HG03139 (cell line): ENCODE measurements at regions not wholly inside any gene's neighbourhood (a gene's known extent, or its start where the extent isn't known, plus 50 kb on each side); places are given as distances from the start of the nearest gene placed in this dataset.
"Not testable (repeated sequence)": the region's sequence is repeated elsewhere in the genome, so short reads cannot be mapped to it uniquely, and the experiment has no call there.

Source experiments
- ATAC-seq: cut with Tn5 transposase; IDR thresholded peaks from one replicate; pipeline ENCODE4 v1.9.1; 2021; ENCODE audit not compliant: unreplicated experiment

GRCh38 chr1:116292929-116293725 is 79.9 kb upstream of the ATP1A1 start:
- ATAC-seq = no peak

- no peak for ATAC-seq
Measured at GRCh38 chr1:116297495-116298212, 75.4 kb upstream of the ATP1A1 start.

GRCh38 chr1:116298213-116298579 is 74.8 kb upstream of the ATP1A1 start:
- not testable (repeated sequence) for ATAC-seq

GRCh38 chr1:116298746-116299145 is 74.3 kb upstream of the ATP1A1 start:
- no peak for ATAC-seq

- no peak for ATAC-seq
Measured at GRCh38 chr1:116299248-116299647, 73.8 kb upstream of the ATP1A1 start.

- no peak for ATAC-seq
Measured at GRCh38 chr1:116302281-116302680, 70.8 kb upstream of the ATP1A1 start.

- no peak for ATAC-seq
Measured at GRCh38 chr1:116306102-116306501, 66.9 kb upstream of the ATP1A1 start.

- no peak for ATAC-seq
Measured at GRCh38 chr1:116306840-116307442, 66.1 kb upstream of the ATP1A1 start.

GRCh38 chr1:116308276-116308675 is 64.8 kb upstream of the ATP1A1 start:
- ATAC-seq = no peak

- ATAC-seq = no peak
Measured at GRCh38 chr1:116309090-116309870, 63.8 kb upstream of the ATP1A1 start.

- no peak for ATAC-seq
Measured at GRCh38 chr1:116310180-116310579, 62.9 kb upstream of the ATP1A1 start.

GRCh38 chr1:116311193-116311592 is 61.9 kb upstream of the ATP1A1 start:
- no peak for ATAC-seq

- no peak for ATAC-seq
Measured at GRCh38 chr1:116311756-116312680, 61.0 kb upstream of the ATP1A1 start.

- no peak for ATAC-seq
Measured at GRCh38 chr1:116312681-116313069, 60.4 kb upstream of the ATP1A1 start.

- ATAC-seq = no peak
Measured at GRCh38 chr1:116313776-116314175, 59.3 kb upstream of the ATP1A1 start.

GRCh38 chr1:116314305-116314919 is 58.6 kb upstream of the ATP1A1 start:
- ATAC-seq = no peak

- ATAC-seq = no peak
Measured at GRCh38 chr1:116316373-116316772, 56.7 kb upstream of the ATP1A1 start.

GRCh38 chr1:116318897-116319296 is 54.1 kb upstream of the ATP1A1 start:
- no peak for ATAC-seq

- ATAC-seq = no peak
Measured at GRCh38 chr1:116320874-116321273, 52.2 kb upstream of the ATP1A1 start.

- ATAC-seq = no peak
Measured at GRCh38 chr1:116321766-116322175, 51.3 kb upstream of the ATP1A1 start.
